Urothelium cell line (cell line): ENCODE measurements at regions not wholly inside any gene's neighbourhood (a gene's known extent, or its start where the extent isn't known, plus 50 kb on each side); places are given as distances from the start of the nearest gene placed in this dataset.

ENCODE experiments used
- DNase-seq: peaks from one replicate; pipeline ENCODE4 v3.0.0; 2011; ENCODE audit warnings: low spot score, mixed read lengths
- FAIRE-seq: peaks from 2 replicates; lab custom pipeline; 2011; peaks lifted over from hg19 to GRCh38; lab: Jason Lieb, UNC

- no peak for FAIRE-seq
- DNase-seq: no peak
Observed at GRCh38 chrX:6363188-6363587, 134.5 kb upstream of the NLGN4X start.

GRCh38 chrX:6325437-6325836, 96.8 kb upstream of the NLGN4X start:
- FAIRE-seq (no peak), DNase-seq (no peak)

- FAIRE-seq: no peak
Observed at GRCh38 chrX:6313356-6313755, 84.7 kb upstream of the NLGN4X start.

GRCh38 chrX:6311540-6311939, 82.9 kb upstream of the NLGN4X start:
- no peak for FAIRE-seq

More at GRCh38 chrX:6313356-6313755, 84.7 kb upstream of the NLGN4X start:
- no peak for DNase-seq

GRCh38 chrX:6307156-6307555, 78.5 kb upstream of the NLGN4X start:
- FAIRE-seq: no peak
- no peak for DNase-seq

More at GRCh38 chrX:6311540-6311939, 82.9 kb upstream of the NLGN4X start:
- DNase-seq: no peak

GRCh38 chrX:6299724-6300123, 71.1 kb upstream of the NLGN4X start:
- FAIRE-seq (no peak), DNase-seq (no peak)

GRCh38 chrX:6293716-6294115, 65.0 kb upstream of the NLGN4X start:
- DNase-seq: no peak
- no peak for FAIRE-seq

GRCh38 chrX:6292599-6292998, 63.9 kb upstream of the NLGN4X start:
- DNase-seq: no peak
- no peak for FAIRE-seq

- FAIRE-seq: no peak
- no peak for DNase-seq
Observed at GRCh38 chrX:6291444-6291843, 62.8 kb upstream of the NLGN4X start.

- FAIRE-seq: no peak
Observed at GRCh38 chrX:6283826-6284225, 55.2 kb upstream of the NLGN4X start.

GRCh38 chrX:6279277-6279909, 50.7 kb upstream of the NLGN4X start:
- DNase-seq: no peak
- FAIRE-seq: no peak

More at GRCh38 chrX:6283826-6284225, 55.2 kb upstream of the NLGN4X start:
- no peak for DNase-seq
